H9 (cell line): ENCODE measurements at regions not wholly inside any gene's neighbourhood (a gene's known extent, or its start where the extent isn't known, plus 50 kb on each side); places are given as distances from the start of the nearest gene placed in this dataset.

Experiments
- DNase-seq: peaks from one replicate; pipeline ENCODE4 v3.0.0-alpha.2; 2017
- H2AFZ ChIP-seq: one replicate; pipeline ENCODE4 v1.6.1; 2013; ENCODE audit warnings: mild to moderate bottlenecking, low read length, control low read depth, moderate library complexity
- H2AK5ac ChIP-seq: 2 replicates; pipeline ENCODE4 v1.6.1; 2013; ENCODE audit warnings: low read length, control low read depth, mixed read lengths; ENCODE audit not compliant: insufficient read length
- H2BK120ac ChIP-seq: one replicate; pipeline ENCODE4 v1.6.1; 2013; ENCODE audit warnings: low read depth, mild to moderate bottlenecking, low read length, control low read depth, inconsistent platforms; ENCODE audit not compliant: poor library complexity, severe bottlenecking
- H2BK12ac ChIP-seq: 2 replicates; pipeline ENCODE4 v1.6.1; 2013; ENCODE audit warnings: low read length, control low read depth, mixed read lengths, low read depth; ENCODE audit not compliant: insufficient read length
- H2BK15ac ChIP-seq: 2 replicates; pipeline ENCODE4 v1.6.1; 2013; ENCODE audit warnings: low read depth, low read length, control low read depth
- H2BK20ac ChIP-seq: one replicate; pipeline ENCODE4 v1.6.1; 2013; ENCODE audit warnings: low read depth, mild to moderate bottlenecking, low read length, control low read depth, inconsistent platforms; ENCODE audit not compliant: poor library complexity, severe bottlenecking
- H2BK5ac ChIP-seq: 2 replicates; pipeline ENCODE4 v1.6.1; 2013; ENCODE audit warnings: low read length, control low read depth, mixed read lengths; ENCODE audit not compliant: insufficient read length
- H3K14ac ChIP-seq: 2 replicates; pipeline ENCODE4 v1.6.1; 2013; ENCODE audit warnings: low read length, control low read depth; ENCODE audit not compliant: insufficient read depth
- H3K18ac ChIP-seq: 2 replicates; pipeline ENCODE4 v1.6.1; 2013; ENCODE audit warnings: low read depth, mild to moderate bottlenecking, mixed read lengths, low read length, control low read depth; ENCODE audit not compliant: insufficient read length
- H3K23ac ChIP-seq: 2 replicates; pipeline ENCODE4 v1.6.1; 2013; ENCODE audit warnings: low read length, control low read depth, mixed read lengths, low read depth; ENCODE audit not compliant: insufficient read length
- H3K23me2 ChIP-seq: 2 replicates; pipeline ENCODE4 v1.6.1; 2013; ENCODE audit warnings: low read depth, mild to moderate bottlenecking, mixed read lengths, low read length, control low read depth; ENCODE audit not compliant: insufficient read length, poor library complexity, severe bottlenecking
- H3K27ac ChIP-seq: 2 replicates; pipeline ENCODE4 v1.5.1; 2013; ENCODE audit warnings: low read length, control low read depth, mixed read lengths, low read depth; ENCODE audit not compliant: insufficient read length
- H3K27me3 ChIP-seq: 2 replicates; pipeline ENCODE4 v1.6.1; 2013; ENCODE audit warnings: low read length, control low read depth, inconsistent platforms; ENCODE audit not compliant: insufficient read depth
- H3K4ac ChIP-seq: 2 replicates; pipeline ENCODE4 v1.6.1; 2013; ENCODE audit warnings: low read depth, mild to moderate bottlenecking, control low read depth, inconsistent platforms, low read length, moderate library complexity
- H3K4me1 ChIP-seq: 2 replicates; pipeline ENCODE4 v1.6.1; 2013; ENCODE audit warnings: low read length, control low read depth, inconsistent platforms; ENCODE audit not compliant: insufficient read depth
- H3K4me2 ChIP-seq: 2 replicates; pipeline ENCODE4 v1.6.1; 2013; ENCODE audit warnings: low read length, control low read depth, mixed read lengths; ENCODE audit not compliant: insufficient read length, insufficient read depth
- H3K56ac ChIP-seq: 2 replicates; pipeline ENCODE4 v1.6.1; 2013; ENCODE audit warnings: low read depth, mild to moderate bottlenecking, mixed read lengths, low read length, control low read depth; ENCODE audit not compliant: insufficient read length
- H3K79me1 ChIP-seq: 2 replicates; pipeline ENCODE4 v1.6.1; 2013; ENCODE audit warnings: low read depth, mild to moderate bottlenecking, moderate library complexity, low read length, control low read depth, inconsistent platforms; ENCODE audit not compliant: insufficient read depth, poor library complexity, severe bottlenecking
- H3K79me2 ChIP-seq: 2 replicates; pipeline ENCODE4 v1.6.1; 2013; ENCODE audit warnings: low read length, control low read depth, inconsistent platforms; ENCODE audit not compliant: insufficient read depth
- H3K9ac ChIP-seq: 2 replicates; pipeline ENCODE4 v1.6.1; 2013; ENCODE audit warnings: low read length, control low read depth, mixed read lengths; ENCODE audit not compliant: insufficient read length; ENCODE audit errors: extremely low read depth
- H3K9me3 ChIP-seq: one replicate; pipeline ENCODE4 v1.6.1; 2013; ENCODE audit warnings: low read depth, low read length, inconsistent platforms; ENCODE audit not compliant: control insufficient read depth
- H3T11ph ChIP-seq: one replicate; pipeline ENCODE4 v1.6.1; 2013; ENCODE audit warnings: mild to moderate bottlenecking, low read length, control low read depth, inconsistent platforms
- H4K20me1 ChIP-seq: one replicate; pipeline ENCODE4 v1.6.1; 2013; ENCODE audit not compliant: control insufficient read depth, insufficient read length, insufficient read depth
- H4K5ac ChIP-seq: 2 replicates; pipeline ENCODE4 v1.6.1; 2013; ENCODE audit warnings: low read depth, mild to moderate bottlenecking, mixed read lengths, low read length, control low read depth; ENCODE audit not compliant: insufficient read length
- H4K8ac ChIP-seq: replicated peaks from 2 replicates; pipeline ENCODE4 v1.6.1; 2013; ENCODE audit warnings: low read length, control low read depth, mixed read lengths, low read depth; ENCODE audit not compliant: insufficient read length
- H4K91ac ChIP-seq: 2 replicates; pipeline ENCODE4 v1.6.1; 2013; ENCODE audit warnings: low read depth, mild to moderate bottlenecking, moderate library complexity, mixed read lengths, low read length, control low read depth; ENCODE audit not compliant: insufficient read length
- H3K27ac Mint-ChIP-seq, 3 experiments: 2 replicates in 2 of 3; 3 replicates in 1 of 3; pipeline ENCODE4 v1.8.0; 2020 to 2021; ENCODE audit warnings: mixed read lengths in 3 of 3, mild to moderate bottlenecking in 1 of 3, moderate library complexity in 1 of 3
- H3K27me3 Mint-ChIP-seq: 2 replicates; pipeline ENCODE4 v1.8.0; 2021; ENCODE audit warnings: low read depth, mild to moderate bottlenecking, moderate library complexity, mixed read lengths
- H3K36me3 Mint-ChIP-seq, 3 experiments: 2 replicates in 2 of 3; 3 replicates in 1 of 3; pipeline ENCODE4 v1.8.0; 2020 to 2021; ENCODE audit warnings: low read depth in 3 of 3, mixed read lengths in 3 of 3; ENCODE audit not compliant: insufficient read depth in 1 of 3
- H3K4me1 Mint-ChIP-seq, 2 experiments: 2 replicates each; pipeline ENCODE4 v1.8.0; 2020; ENCODE audit warnings: mixed read lengths in 2 of 2
- H3K4me3 Mint-ChIP-seq, 2 experiments: 2 replicates in 1 of 2; 3 replicates in 1 of 2; pipeline ENCODE4 v1.8.0; 2020 to 2021; ENCODE audit warnings: mild to moderate bottlenecking in 2 of 2, mixed read lengths in 2 of 2, moderate library complexity in 1 of 2
- H3K9me3 Mint-ChIP-seq, 2 experiments: 2 replicates in 1 of 2; 3 replicates in 1 of 2; pipeline ENCODE4 v1.8.0; 2020; ENCODE audit warnings: mild to moderate bottlenecking in 2 of 2, mixed read lengths in 2 of 2, moderate library complexity in 1 of 2
- WGBS: extraction: QIAGEN DNeasy Blood & Tissue Kit; methylation state at CpG from one replicate; pipeline ENCODE4 v1.1.7; 2013; ENCODE audit warnings: missing lambda C conversion rate, low lambda C conversion rate, mixed read lengths; ENCODE audit not compliant: insufficient read length; ENCODE audit errors: extremely low coverage; 5-methylcytosine and 5-hydroxymethylcytosine counted together
- TF ChIP-seq, protein P1 (sequence below): fragments of 200-600 bp; sonication (generic); conservative IDR thresholded peaks from 3 replicates; pipeline ENCODE4 v1.8.0; 2021; ENCODE audit warnings: antibody characterized with exemption, mild to moderate bottlenecking

DNA sequence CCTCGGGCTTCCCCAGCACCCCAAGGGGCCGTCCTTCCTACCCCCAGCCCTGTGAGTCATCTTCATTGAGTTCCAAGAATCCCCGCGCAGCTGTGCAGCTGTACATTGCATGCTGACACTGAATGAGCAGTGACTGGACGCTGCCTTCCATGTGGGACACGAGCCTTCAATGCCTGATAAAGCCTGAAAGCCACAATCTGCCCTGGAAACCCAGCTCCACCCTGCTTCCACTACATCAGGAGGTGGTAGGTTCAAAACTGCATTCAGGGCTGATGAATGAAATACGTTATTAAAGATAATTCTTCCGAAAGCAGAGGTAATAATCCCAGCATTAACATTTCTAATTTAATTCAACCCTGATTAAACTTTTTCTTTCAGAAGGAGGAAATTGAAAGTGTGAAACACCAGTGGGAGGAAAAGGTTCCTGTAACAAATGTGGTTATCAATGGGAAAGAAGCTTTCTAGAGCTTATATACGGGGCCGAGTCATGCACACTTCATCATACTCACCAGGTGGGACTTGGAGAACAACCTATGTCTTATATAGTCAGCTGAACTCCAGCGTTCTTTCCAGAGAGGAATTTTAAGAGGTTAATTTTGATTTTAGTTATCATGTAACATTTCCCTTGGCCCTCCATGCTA lies 360.1 kb downstream of the LPIN1 start:
- H3K56ac ChIP-seq: no peak overlapping the region
- no peak overlapping the region for H2AK5ac ChIP-seq
- H2BK15ac ChIP-seq: no peak overlapping the region
- H3K9me3 Mint-ChIP-seq: no peaks in the 10 kb centered on the region
- no peak for DNase-seq
- H3K4me1 ChIP-seq: no peaks in the 10 kb centered on the region; the same call in 1 of the 2 replicates
- H3K18ac ChIP-seq: no peak overlapping the region
- WGBS: no CpG with 5 or more reads among the region's 11 CpGs
- TF ChIP-seq, protein P1, sequence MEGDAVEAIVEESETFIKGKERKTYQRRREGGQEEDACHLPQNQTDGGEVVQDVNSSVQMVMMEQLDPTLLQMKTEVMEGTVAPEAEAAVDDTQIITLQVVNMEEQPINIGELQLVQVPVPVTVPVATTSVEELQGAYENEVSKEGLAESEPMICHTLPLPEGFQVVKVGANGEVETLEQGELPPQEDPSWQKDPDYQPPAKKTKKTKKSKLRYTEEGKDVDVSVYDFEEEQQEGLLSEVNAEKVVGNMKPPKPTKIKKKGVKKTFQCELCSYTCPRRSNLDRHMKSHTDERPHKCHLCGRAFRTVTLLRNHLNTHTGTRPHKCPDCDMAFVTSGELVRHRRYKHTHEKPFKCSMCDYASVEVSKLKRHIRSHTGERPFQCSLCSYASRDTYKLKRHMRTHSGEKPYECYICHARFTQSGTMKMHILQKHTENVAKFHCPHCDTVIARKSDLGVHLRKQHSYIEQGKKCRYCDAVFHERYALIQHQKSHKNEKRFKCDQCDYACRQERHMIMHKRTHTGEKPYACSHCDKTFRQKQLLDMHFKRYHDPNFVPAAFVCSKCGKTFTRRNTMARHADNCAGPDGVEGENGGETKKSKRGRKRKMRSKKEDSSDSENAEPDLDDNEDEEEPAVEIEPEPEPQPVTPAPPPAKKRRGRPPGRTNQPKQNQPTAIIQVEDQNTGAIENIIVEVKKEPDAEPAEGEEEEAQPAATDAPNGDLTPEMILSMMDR: no peak
- no peak overlapping the region for H2BK120ac ChIP-seq
- H2BK12ac ChIP-seq: no peak overlapping the region
- H2BK20ac ChIP-seq: no peak overlapping the region
- H3K9ac ChIP-seq: no peak overlapping the region
- no peaks in the 10 kb centered on the region for H3K79me2 ChIP-seq
- H4K91ac ChIP-seq: no peak overlapping the region
- no peaks in the 10 kb centered on the region for H3K23me2 ChIP-seq
- no peak overlapping the region for H2BK5ac ChIP-seq
- no peaks in the 10 kb centered on the region; a peak in 1 of 7 replicates for H3K36me3 Mint-ChIP-seq
- H3K4me1 Mint-ChIP-seq: peaks cover 18 to 23% of the 10 kb centered on the region in 2 experiments
- no peaks in the 10 kb centered on the region for H4K20me1 ChIP-seq
- peak overlapping the region in 1 of 3 experiments; percentile 39; a peak in 1 of 7 replicates for H3K27ac Mint-ChIP-seq
- H3K14ac ChIP-seq: no peak overlapping the region
- H3K79me1 ChIP-seq: no peaks in the 10 kb centered on the region
- H3K9me3 ChIP-seq: no peaks in the 10 kb centered on the region
- no peaks in the 10 kb centered on the region for H3K27me3 ChIP-seq
- no peak overlapping the region for H4K5ac ChIP-seq
- no peak overlapping the region for H3K27ac ChIP-seq
- no peak overlapping the region for H4K8ac ChIP-seq
- H3K4ac ChIP-seq: no peak overlapping the region
- H3K27me3 Mint-ChIP-seq: no peaks in the 10 kb centered on the region
- no peak overlapping the region for H2AFZ ChIP-seq
- no peak overlapping the region for H3T11ph ChIP-seq
- H3K4me3 Mint-ChIP-seq: no peak overlapping the region
- no peak overlapping the region for H3K4me2 ChIP-seq
- H3K23ac ChIP-seq: no peak overlapping the region
